HG03135 (cell line): ENCODE measurements at regions not wholly inside any gene's neighbourhood (a gene's known extent, or its start where the extent isn't known, plus 50 kb on each side); places are given as distances from the start of the nearest gene placed in this dataset.
"Not testable (repeated sequence)": the region's sequence is repeated elsewhere in the genome, so short reads cannot be mapped to it uniquely, and the experiment has no call there.

ENCODE experiments used
- ATAC-seq: cut with Tn5 transposase; IDR thresholded peaks from one replicate; pipeline ENCODE4 v1.9.1; 2021; ENCODE audit warnings: mild to moderate bottlenecking, moderate library complexity; ENCODE audit not compliant: unreplicated experiment

- ATAC-seq: no peak
Observed at GRCh38 chr12:46578190-46578982, 205.8 kb upstream of the SLC38A2 start.

GRCh38 chr12:46577063-46577776 lies 204.6 kb upstream of the SLC38A2 start:
- ATAC-seq: no peak

GRCh38 chr12:46574847-46575246 lies 202.3 kb upstream of the SLC38A2 start:
- ATAC-seq: no peak

- no peak for ATAC-seq
Observed at GRCh38 chr12:46573347-46573658, 200.7 kb upstream of the SLC38A2 start.

- ATAC-seq: no peak
Observed at GRCh38 chr12:46572644-46573346, 200.2 kb upstream of the SLC38A2 start.

GRCh38 chr12:46571608-46572007 lies 199.0 kb upstream of the SLC38A2 start:
- ATAC-seq: no peak

- ATAC-seq: no peak
Observed at GRCh38 chr12:46569826-46570439, 197.4 kb upstream of the SLC38A2 start.

GRCh38 chr12:46567667-46568066 lies 195.1 kb upstream of the SLC38A2 start:
- ATAC-seq: no peak

GRCh38 chr12:46562625-46563225 lies 190.2 kb upstream of the SLC38A2 start:
- ATAC-seq: no peak

GRCh38 chr12:46561769-46562624 lies 189.4 kb upstream of the SLC38A2 start:
- not testable (repeated sequence) for ATAC-seq

- no peak for ATAC-seq
Observed at GRCh38 chr12:46560874-46561273, 188.3 kb upstream of the SLC38A2 start.

GRCh38 chr12:46560089-46560488 lies 187.5 kb upstream of the SLC38A2 start:
- no peak for ATAC-seq

GRCh38 chr12:46559311-46559710 lies 186.7 kb upstream of the SLC38A2 start:
- ATAC-seq: no peak

GRCh38 chr12:46558677-46559076 lies 186.1 kb upstream of the SLC38A2 start:
- ATAC-seq: no peak

- ATAC-seq: no peak
Observed at GRCh38 chr12:46557539-46558373, 185.2 kb upstream of the SLC38A2 start.

GRCh38 chr12:46556819-46557524 lies 184.4 kb upstream of the SLC38A2 start:
- no peak for ATAC-seq

- ATAC-seq: no peak
Observed at GRCh38 chr12:46556105-46556559, 183.6 kb upstream of the SLC38A2 start.

- no peak for ATAC-seq
Observed at GRCh38 chr12:46555406-46555852, 182.9 kb upstream of the SLC38A2 start.
